ENCODE measurements at regions not wholly inside any gene's neighbourhood (a gene's known extent, or its start where the extent isn't known, plus 50 kb on each side); places are given as distances from the start of the nearest gene placed in this dataset.
"Not testable (repeated sequence)": the region's sequence is repeated elsewhere in the genome, so short reads cannot be mapped to it uniquely, and the experiment has no call there.

DNA sequence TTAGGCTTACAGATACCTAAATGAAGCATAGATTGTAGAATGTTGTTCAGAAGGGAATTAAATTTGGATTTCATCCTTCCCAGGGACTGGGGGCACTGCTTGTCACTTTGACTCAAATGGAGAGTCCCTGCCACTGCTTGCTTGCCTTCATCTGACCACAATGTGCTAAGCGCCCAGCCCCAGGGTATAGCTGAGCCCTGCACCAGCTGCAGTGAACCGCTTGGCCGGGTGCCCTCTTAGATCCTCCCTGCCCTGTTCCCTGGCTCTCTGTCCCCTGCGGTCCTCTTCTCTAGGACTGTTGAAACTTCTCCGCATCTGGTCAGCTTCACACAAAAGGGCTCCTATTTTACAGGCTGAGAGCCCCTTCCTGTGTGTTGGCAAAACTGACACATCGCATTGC lies 170.9 kb downstream of the BCL2L11 start:
- DNase-seq: not testable (repeated sequence)

DNA sequence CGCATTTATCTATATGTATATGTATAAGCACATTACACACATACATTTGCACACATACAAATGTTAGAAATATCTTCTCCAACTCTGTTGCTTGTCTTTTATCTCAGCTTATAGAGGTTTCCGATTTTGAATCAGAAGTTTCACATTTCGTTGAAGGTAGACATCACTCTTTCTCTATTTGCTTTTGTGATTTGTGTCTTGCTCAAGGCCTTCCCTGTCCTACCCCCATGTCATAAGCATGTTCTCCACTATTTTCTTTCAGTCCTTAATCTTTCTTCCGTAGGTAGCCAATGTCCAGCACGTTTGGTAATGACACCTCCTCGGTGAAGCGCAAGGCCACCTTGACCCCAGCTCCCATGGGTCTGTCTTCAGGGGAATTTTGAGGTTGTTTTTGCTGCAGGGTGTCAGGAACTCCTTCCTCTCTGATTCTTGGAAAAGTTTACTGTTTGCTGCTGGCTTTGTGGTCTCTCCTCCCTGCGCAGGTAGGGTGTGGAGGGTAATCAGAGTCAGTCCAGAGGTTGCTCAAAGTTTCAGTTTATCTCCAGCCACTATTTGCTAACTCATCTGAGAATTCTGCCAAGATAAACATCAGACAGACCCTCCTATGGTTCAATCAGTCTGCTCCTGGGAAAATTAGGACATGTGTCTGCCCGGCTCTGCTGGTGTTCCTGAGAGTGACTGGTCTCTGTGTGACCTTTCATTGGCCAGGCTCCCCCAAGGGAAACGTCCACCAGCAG lies 171.7 kb downstream of the BCL2L11 start:
- DNase-seq: not testable (repeated sequence)

DNA sequence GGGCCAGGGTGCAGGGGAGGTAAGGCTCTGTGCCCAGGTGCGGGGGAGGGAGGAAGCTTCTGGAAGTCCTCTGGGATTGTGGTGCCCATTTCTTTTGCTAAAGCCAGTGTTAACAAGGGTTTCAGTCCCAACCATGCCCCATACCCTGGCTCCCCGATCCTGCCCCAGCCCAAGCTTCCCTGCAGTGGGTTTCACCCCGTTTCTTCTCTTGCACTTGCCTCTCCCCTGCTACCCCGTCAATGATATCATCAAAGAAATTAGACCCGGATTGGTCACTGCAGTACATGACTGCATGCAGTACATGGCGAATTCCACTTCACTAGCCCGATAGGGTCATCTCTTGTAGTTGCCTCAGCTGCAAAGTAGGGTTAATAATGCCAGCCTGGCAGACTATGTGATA lies 174.0 kb downstream of the BCL2L11 start:
- not testable (repeated sequence) for DNase-seq

DNA sequence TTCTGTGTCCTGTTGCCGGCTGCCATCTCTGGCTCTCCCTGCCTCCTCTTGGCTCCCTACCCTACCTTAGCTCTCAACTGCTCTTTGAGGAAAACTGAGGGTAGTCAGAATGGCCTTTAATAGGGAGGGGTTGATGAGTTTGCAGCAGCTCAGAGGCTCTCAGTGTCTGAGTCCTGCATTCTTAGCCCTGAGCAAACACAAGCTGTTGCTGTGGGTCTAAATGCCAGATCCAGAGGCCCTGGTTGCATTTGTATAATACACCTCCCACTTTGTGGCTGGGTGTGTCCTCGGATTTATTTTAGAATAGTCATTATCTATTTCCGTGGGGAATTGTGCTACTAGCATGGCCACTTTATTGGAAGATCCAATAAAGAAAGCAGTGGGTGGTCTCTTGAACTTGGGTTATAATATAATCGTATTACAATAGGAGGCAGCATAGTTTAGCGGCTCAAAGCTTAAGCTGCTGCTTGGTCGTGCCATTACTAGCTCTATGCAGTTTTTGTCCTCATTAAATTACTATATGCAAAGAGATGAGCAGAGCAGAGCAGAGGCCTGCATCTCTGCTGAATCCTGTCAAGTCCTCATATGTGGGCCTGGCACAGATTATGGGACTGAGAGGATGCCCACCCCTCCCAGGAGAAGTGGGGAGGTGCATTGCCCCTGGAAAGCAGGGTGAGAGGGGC lies 175.5 kb downstream of the BCL2L11 start:
- not testable (repeated sequence) for DNase-seq

DNA sequence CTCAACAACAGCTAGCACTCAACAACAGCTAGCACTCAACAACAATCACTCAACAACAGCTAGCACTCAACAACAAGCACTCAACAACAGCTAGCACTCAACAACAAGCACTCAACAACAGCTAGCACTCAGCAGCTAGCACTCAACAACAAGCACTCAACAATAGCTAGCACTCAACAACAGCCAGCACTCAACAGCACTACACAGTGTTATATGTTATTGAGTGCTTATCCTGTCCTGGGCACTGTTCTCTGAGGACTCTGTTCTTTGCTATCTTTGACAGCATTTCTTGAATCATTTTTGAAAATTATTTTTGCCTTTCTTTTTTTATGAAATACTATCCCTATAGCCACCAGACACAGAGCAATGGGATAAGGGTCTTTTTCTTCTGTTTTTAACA lies 176.4 kb downstream of the BCL2L11 start:
- DNase-seq: not testable (repeated sequence)

DNA sequence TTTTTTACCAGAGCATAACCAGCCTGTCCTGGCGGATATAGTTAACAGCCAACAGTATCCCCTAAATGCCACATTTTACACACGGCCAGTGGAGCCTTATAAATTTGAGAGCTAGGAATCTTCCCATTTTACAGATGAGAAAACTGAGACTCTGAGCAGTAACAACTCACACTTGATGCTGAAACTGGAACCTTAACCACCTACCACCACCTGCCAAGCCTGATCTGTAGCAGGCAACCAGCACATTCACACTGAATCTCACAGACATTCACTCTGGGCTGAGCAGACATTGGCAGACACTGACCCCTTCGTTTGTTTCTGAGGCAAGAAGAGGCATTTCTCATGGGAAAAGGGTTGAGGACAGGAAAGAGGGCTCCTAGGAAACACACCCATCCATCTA lies 178.2 kb downstream of the BCL2L11 start:
- not testable (repeated sequence) for DNase-seq

DNA sequence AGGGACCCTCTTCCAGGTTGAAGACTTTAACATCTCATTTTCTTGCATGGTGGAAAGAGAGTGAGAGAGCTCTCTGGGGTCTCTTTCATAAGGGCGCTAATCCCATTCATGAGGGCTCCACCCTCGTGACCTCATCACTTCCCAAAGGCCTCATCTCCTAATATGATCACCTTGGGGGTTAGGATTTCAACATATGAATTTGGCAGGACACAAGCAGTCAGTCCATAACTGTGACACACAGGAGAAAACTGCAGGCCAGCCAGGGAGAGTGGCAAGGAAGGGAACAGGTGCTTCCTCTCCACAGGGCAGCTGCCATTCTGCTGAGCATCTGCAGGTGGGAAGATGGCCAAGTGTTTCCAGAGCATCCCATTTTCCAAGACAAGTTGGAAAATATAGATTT lies 178.9 kb downstream of the BCL2L11 start:
- not testable (repeated sequence) for DNase-seq

DNA sequence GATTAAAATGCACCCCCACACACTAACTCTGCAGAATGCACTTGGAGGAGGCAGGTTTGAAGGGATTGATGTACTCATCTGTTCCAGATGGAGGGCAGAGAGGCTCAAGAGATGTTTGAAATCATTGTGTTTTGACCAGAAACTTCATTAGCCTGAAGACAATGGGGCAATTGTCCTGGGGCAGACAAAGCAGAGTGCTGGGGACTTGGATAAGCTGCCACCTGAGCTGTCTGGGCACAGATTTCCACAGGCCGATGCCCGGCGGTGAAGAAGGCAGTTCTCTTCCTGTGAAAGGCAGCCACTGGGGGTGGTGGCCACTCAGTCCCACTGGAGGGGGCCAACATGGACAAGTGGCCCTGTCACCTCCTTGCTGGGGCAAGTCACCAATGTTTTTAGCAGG lies 181.0 kb downstream of the BCL2L11 start:
- not testable (repeated sequence) for DNase-seq

DNA sequence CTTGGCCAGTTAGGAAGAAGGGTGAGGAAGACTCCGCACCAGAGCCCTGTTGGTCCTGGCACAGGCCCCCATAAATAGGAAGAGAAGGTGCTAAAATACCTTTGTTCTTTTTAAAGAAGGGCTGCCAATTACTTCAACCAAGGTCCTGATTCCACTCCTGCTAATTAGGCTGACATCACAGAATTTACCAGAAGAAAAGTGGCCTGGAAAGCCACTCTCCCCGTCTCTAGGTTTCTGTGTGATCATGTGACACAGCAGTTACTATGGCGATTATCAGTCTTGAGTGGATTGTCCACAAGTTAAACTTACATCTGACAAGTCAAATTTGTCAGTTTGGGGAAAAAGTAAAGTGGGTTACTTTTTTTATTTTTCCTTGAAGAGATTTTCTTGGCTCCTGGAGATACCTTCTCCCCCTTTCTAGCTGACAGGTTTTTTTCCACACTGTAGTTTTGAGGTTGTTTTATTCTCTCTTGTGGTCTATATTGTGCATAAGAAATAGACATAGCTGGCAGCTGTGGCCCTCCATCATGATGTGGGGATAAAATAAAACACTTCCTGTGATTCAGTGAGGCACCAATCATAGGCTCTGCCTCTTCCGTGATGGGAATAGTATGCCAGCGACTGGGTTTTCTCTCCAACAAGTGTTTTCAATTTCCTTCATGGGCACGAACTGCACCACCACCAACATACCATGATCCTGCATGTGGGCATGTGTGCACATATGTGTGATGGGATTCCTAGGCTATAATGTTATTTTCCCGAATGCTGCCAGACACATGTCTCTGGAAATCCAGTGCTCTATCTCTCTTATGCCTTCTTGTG lies 181.9 kb downstream of the BCL2L11 start:
- not testable (repeated sequence) for DNase-seq

DNA sequence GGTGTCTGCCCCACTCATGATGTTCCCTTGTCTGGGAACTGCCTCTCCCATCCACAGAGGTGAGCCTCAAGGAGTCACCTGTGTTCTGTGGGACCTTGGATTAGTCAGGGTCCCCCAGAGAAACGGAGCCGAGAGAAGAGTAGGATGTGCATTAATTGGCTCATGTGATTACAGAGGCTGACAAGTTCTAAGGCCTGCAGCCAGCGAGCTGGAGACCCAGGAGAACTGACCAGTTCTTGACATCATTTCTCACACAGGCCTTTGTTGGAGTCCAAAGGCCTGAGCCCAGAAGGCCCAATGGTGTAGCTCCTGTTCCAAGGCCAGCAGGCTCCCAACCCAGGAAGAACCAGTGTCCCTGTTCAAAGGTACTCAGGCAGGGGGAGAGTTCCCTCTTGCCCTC lies 186.6 kb downstream of the BCL2L11 start:
- DNase-seq: not testable (repeated sequence)

DNA sequence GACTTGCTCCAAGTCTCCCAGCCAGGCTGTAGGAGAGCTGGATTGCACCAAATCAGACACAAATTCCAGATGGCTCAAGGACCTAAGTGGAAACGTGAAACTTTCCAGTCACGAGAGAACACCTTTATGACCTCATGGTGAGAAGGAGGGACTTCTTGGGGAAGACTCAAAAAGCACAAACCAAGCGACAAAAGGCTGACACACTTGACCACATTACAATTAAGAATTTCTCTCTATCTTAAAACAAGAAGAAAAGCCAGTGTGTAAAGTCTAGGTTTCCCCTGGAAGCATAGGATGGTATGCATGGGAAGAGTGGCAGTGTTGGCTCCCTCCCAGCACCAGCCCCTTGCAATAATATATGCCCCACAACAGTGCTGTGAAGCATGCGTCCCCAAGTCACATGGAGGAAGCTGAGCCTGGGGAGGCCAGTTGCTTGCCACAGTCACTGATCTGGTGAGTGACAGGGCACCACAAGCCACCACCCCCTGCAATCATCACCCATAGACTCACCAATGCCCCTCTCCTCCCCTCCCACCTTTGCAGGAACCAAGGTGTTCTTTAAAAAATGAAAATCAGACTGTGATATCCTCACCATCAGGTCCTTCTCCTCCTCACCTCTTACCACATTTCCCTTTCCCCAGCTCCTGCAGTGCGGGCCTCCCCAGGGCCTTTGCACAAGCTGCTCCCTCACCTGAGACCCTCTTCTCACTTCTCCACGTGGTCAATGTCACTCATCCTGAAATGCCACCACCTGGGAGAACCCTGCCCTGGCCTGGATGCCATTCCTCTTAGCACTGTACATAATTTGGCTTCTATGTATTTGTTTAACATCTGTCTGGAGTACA lies 188.7 kb downstream of the BCL2L11 start:
- not testable (repeated sequence) for DNase-seq

DNA sequence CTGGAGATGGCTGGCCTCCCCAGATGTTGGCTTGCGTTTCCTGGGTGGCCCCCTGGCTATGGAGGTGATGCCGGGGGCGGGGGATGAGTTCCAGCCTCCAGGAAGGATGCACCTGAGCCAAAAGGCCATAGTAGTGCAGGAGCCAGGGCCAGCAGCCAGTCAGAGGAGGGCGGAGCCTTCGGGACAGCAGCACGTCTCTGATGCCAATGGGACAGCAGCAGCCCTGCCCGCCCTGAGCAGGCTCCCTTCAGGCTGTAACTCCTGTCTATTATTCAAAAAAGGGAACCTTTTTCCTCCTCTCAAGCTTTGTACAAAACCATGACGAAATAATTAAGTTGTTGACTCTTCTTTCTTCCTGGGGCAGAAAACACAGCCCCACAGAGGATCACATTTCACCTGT lies 189.7 kb downstream of the BCL2L11 start:
- DNase-seq: not testable (repeated sequence)

DNA sequence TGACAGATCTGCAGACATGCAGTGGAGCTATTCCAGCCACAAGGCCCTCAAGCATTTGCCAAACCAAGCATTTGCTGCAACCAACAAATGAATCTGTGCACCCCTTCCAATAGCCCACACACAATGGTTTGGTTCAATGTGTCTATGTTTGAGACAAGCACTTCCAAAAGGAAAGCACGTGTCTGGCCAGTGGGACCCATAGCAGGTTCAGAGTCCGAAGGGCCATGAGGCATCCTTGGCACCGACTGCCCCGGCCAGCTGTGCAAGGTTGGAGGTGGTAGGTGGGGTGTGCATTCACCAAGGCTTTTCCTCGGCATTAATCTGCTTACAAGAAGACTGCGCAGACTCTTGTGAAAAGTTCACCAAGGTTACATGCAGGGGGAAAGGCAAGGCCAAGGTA lies 190.9 kb downstream of the BCL2L11 start:
- not testable (repeated sequence) for DNase-seq

DNA sequence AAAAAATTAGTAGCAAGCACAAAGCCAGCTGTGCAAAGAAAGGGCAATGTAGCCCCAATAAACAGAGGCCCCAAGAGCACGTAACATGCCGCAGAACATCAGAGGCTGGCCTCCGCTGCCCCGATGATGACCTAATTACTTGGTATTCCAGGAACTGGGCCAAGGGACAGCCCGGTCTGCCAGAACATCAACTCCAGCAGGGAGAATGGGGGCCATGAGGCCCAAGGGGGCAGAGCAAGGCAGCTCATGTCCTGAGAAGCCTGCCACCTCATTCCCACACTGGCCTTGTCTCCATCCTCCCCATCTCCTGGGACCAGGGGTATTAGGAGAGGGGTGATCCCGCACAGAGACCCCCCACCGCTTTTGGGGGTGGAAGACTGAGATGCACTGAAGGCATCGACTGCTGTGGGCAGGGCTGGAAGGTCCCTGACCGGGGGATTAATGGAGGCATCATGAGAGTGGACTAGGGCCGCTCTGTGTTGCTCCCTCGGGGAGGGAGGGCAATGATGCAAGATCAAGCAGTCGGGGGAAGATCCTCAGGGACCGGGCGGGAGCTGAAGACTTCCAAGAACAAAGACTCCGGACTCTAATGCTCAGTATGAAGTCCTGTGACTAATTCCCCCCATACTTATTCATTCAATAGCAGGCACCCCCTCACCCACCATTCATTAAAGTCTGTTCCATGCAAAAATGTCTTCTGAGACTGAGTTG lies 192.3 kb downstream of the BCL2L11 start:
- DNase-seq: not testable (repeated sequence)

DNA sequence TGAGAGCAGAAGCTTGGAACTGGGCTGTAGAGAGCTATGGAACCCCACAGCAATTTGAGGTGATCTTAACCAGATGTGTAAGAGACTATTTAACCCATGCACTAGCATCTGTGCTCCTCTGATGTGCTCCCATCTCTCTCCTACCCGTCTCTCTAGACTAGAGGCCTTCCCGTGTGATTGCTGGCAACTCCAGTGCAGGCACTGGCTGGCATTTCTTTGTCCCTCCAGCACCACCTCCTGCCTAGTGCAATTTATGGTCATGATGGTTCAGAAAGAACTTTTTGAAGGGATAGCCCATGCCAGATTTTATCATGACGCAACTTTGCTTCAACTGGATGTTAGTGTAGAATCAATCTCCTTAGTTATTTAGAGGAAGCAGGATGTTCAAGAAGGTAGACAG lies 193.0 kb downstream of the BCL2L11 start:
- not testable (repeated sequence) for DNase-seq

DNA sequence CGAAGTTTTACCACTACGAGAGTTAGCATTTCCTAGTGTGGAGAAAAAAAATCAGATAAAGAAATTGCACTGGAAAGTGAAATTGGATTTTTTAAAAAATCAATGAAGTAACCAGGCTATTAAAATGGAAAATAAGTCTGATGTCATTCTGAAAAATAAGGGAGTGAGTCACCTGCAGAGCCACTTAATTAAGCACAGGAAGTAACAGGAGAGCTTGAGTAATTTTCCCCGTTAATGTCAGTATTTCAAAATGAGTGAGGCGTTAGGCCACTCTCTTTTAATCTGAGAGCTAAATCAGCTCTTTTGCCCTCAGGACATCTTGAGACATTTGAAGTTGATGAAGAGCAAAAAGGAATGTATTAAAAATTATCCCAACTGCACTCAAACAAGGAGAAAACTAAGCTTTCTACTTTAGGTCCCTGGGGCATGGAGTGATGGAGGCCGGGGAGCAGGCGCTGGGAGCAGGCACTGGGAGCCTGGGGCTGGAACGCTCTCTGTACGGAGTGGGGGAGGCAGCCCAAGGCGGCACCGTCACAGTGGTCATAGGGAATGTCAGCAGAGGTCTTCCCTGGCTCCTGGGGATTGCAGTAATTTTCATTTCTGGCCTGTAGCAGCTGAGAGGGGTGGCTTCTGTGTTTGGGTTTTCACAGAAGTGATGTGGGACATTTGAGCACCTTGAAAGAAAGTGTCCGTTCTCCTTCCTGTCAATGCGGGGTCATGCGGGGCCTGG lies 194.6 kb downstream of the BCL2L11 start:
- DNase-seq: not testable (repeated sequence)

DNA sequence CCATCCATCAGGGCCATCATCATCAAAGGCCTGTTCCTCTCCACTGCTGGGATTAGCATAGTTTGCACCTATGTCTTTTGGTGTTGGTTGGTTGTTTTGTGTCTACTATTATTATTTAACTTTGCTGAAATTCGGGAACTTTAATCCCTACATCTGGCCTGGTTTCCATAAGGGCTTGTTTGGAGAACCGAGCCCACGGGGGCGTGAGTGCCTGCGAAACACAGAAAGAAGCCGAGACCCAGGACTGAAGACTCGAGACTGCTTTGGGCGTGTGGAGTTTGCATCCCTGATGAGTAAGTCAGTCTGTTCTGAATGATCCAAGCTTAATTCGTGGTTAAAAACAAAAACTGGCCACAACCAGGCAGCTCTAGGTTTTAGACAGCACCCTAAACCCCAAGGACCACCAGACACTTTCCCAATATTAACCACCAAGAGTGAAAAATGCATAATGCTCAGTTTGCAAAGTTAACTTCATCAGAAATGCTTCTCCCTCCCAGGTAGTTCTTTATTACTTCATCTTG lies 195.6 kb downstream of the BCL2L11 start:
- not testable (repeated sequence) for DNase-seq

DNA sequence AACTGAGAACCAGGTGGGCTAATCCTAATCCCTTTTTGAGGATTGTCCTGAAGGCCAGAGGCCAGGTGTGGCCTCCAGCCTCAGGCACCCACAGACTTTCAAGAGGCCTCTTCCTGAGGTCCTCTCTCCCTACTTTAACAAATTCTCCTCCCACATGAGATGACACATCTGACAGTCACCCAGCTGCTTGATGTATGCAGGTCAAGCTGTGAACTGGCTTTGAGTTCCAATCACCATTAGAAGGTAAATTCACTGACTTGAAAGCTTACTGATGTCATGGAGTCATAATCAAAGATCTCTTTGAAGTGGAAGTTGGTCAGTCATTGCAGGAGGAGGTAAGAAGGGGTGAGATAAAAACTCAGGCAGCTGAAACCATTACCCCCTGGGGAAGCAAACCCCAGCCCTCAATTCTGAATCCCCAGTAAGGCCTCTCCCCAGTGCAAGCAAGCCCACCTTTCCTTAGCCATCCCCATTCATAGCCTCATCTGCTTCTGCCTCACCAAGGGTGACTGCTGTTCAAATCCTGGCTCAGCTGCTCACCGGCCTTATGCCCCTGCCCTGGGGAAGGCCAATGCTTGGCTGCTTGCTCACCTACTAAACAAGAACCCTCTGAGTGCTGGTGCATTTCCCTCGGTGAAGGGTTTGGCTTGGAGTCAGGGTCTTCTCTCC lies 196.3 kb downstream of the BCL2L11 start:
- DNase-seq: not testable (repeated sequence)

DNA sequence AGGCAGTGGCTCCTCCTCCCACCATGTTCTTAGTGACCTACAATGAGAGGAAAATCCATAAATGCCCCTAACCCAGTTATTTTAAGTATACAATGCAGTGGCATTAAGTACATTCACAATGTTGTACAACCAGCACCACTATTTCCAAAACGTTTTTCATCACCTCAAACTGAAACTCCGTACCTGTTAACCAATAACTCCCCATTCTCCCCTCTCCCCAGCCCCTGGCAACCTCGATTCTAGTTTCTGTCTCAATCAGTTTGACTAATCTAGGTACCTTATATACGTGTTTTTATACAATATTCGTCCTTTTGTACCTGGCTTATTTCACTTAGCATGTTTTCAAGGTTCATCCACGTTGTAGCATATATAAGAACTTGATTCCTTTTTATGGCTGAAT lies 198.8 kb downstream of the BCL2L11 start:
- DNase-seq: not testable (repeated sequence)

DNA sequence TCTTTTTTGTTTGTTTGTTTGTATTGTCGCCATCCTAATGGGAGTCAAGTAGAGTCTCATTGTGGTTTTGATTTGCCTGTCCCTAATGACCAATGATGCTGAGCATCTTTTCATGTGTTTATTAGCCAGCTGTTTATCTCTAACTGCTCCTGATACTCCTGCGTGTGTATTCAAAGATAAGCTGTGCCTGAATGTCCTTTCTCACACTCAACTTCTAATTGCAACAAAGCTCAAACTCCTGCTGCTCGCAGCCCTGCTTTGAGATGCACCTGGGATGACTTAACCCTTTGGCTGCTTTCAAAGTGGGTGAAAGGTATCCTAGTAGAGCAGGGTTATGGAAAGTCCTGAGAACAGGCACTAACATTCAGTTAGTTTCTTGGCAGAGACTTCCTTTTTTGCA lies 199.6 kb downstream of the BCL2L11 start:
- DNase-seq: not testable (repeated sequence)

All from activated naive CD4-positive, alpha-beta T cell (primary cell).